SK-N-SH (cell line): ENCODE measurements at regions not wholly inside any gene's neighbourhood (a gene's known extent, or its start where the extent isn't known, plus 50 kb on each side); places are given as distances from the start of the nearest gene placed in this dataset.

ENCODE experiments used
- CTCF ChIP-seq: fragments of 200-600 bp; sonication (generic); IDR thresholded peaks from 2 replicates; pipeline ENCODE4 v1.6.1; 2017; ENCODE audit warnings: antibody characterized with exemption, mild to moderate bottlenecking, moderate library complexity
- ELF1 ChIP-seq: IDR thresholded peaks from 2 replicates; pipeline ENCODE4 v1.4.0; 2012
- GATA2 ChIP-seq: sonication (generic); formaldehyde crosslinking; IDR thresholded peaks from 2 replicates; pipeline ENCODE4 v1.5.0; 2020; ENCODE audit warnings: mild to moderate bottlenecking, missing genetic modification reagents
- POLR2AphosphoS5 ChIP-seq: IDR thresholded peaks from 2 replicates; pipeline ENCODE4 v1.6.1; 2012; ENCODE audit warnings: low read depth, low read length
- RAD21 ChIP-seq: IDR thresholded peaks from 2 replicates; pipeline ENCODE4 v1.6.1; 2012; ENCODE audit warnings: mild to moderate bottlenecking, low read length
- RXRA ChIP-seq: IDR thresholded peaks from 2 replicates; pipeline ENCODE4 v1.4.0; 2012; ENCODE audit warnings: low read depth, mild to moderate bottlenecking, borderline replicate concordance
- TCF12 ChIP-seq: IDR thresholded peaks from 2 replicates; pipeline ENCODE4 v1.4.0; 2012
- USF2 ChIP-seq: fragments of 150-350 bp; IDR thresholded peaks from 2 replicates; pipeline ENCODE4 v1.6.1; 2017; ENCODE audit warnings: antibody characterized with exemption, low read length, low read depth, borderline replicate concordance

GRCh38 chr4:84317513-84317912 lies 181.6 kb downstream of the NKX6-1 start:
- TF ChIP-seq CTCF (no peak), ELF1 (no peak), RXRA (no peak), TCF12 (no peak), POLR2AphosphoS5 (no peak), GATA2 (CRISPR knock-in tag) (no peak), RAD21 (no peak), USF2 (no peak)
